ENCODE measurements at regions not wholly inside any gene's neighbourhood (a gene's known extent, or its start where the extent isn't known, plus 50 kb on each side); places are given as distances from the start of the nearest gene placed in this dataset.

DNA sequence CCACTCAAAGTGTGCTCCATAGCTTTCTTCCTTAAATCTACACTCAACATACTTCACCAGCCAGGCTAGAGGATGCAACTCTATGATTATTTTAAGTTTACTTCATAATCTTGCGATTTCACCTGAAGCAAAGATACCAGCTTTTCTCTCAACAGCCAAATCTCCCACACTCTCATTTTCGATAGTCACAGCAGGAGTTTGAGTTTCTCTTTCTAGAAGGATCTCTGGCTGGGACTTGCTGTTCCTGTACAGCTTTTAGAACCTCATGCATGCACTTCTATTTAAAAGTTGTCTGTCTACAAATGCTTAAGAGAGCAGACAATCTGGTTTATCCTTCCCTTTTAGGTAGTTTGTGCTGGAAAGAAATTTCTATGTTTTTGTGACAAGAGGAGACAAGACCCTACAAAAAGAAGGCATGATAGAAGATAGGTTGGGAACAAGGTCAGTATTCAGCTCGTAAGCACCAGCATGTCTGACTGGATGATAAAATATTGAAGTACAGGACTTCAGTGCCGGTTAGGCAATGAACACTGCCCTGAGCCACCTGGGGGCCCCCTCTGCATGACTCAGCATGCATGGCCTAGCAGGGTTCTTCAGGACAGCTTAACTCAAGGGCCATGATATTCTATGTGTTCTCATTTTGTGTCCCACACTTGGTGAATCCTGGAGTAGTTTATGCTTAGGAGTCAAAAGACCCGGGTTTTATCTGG, 65.6 kb downstream of the ATXN3L start:
- TF ChIP-seq, protein P1, sequence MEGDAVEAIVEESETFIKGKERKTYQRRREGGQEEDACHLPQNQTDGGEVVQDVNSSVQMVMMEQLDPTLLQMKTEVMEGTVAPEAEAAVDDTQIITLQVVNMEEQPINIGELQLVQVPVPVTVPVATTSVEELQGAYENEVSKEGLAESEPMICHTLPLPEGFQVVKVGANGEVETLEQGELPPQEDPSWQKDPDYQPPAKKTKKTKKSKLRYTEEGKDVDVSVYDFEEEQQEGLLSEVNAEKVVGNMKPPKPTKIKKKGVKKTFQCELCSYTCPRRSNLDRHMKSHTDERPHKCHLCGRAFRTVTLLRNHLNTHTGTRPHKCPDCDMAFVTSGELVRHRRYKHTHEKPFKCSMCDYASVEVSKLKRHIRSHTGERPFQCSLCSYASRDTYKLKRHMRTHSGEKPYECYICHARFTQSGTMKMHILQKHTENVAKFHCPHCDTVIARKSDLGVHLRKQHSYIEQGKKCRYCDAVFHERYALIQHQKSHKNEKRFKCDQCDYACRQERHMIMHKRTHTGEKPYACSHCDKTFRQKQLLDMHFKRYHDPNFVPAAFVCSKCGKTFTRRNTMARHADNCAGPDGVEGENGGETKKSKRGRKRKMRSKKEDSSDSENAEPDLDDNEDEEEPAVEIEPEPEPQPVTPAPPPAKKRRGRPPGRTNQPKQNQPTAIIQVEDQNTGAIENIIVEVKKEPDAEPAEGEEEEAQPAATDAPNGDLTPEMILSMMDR (IDR thresholded peaks at IDR 0.05), result no peak
- no peak for TF ChIP-seq POLR2A (IDR thresholded peaks at IDR 0.05)
